HTR-8/SVneo (cell line): ENCODE measurements at regions not wholly inside any gene's neighbourhood (a gene's known extent, or its start where the extent isn't known, plus 50 kb on each side); places are given as distances from the start of the nearest gene placed in this dataset.
A peak's percentile ranks its signal among the peaks of the same experiment; 100 is the strongest.
"Not testable (repeated sequence)": the region's sequence is repeated elsewhere in the genome, so short reads cannot be mapped to it uniquely, and the experiment has no call there.

Experiments
- DNase-seq: peaks from one replicate; pipeline ENCODE4 v3.0.0; 2011; ENCODE audit warnings: low spot score, mixed read lengths; ENCODE audit not compliant: insufficient read length
- FAIRE-seq: peaks from 2 replicates; lab custom pipeline; 2011; peaks lifted over from hg19 to GRCh38; lab: Jason Lieb, UNC

- FAIRE-seq: no peak
- no peak for DNase-seq
Observed at GRCh38 chr3:21893242-21893641, 142.2 kb upstream of the ZNF385D start.

GRCh38 chr3:21894459-21895340, 143.7 kb upstream of the ZNF385D start:
- no peak for FAIRE-seq
- DNase-seq: peak; percentile 2

- FAIRE-seq (no peak), DNase-seq (no peak)
Observed at GRCh38 chr3:21898316-21898715, 147.3 kb upstream of the ZNF385D start.

GRCh38 chr3:21901484-21901883, 150.5 kb upstream of the ZNF385D start:
- FAIRE-seq (no peak), DNase-seq (no peak)

GRCh38 chr3:21902956-21903355, 151.9 kb upstream of the ZNF385D start:
- DNase-seq (no peak), FAIRE-seq (no peak)

- DNase-seq: no peak
- FAIRE-seq: no peak
Observed at GRCh38 chr3:21909096-21909495, 158.1 kb upstream of the ZNF385D start.

- DNase-seq (no peak), FAIRE-seq (no peak)
Observed at GRCh38 chr3:21912711-21913110, 161.7 kb upstream of the ZNF385D start.

GRCh38 chr3:21913791-21914190, 162.8 kb upstream of the ZNF385D start:
- FAIRE-seq: no peak
- DNase-seq: no peak

GRCh38 chr3:21914451-21914850, 163.4 kb upstream of the ZNF385D start:
- DNase-seq (no peak), FAIRE-seq (no peak)

GRCh38 chr3:21919383-21919782, 168.4 kb upstream of the ZNF385D start:
- DNase-seq (no peak), FAIRE-seq (no peak)

GRCh38 chr3:21920421-21920861, 169.4 kb upstream of the ZNF385D start:
- FAIRE-seq (no peak), DNase-seq (peak; percentile 2)

- FAIRE-seq, DNase-seq: not testable (repeated sequence)
Observed at GRCh38 chr3:21923156-21923555, 172.1 kb upstream of the ZNF385D start.

- FAIRE-seq (no peak), DNase-seq (no peak)
Observed at GRCh38 chr3:21927261-21927660, 176.3 kb upstream of the ZNF385D start.

GRCh38 chr3:21934591-21934990, 183.6 kb upstream of the ZNF385D start:
- FAIRE-seq: no peak
- no peak for DNase-seq

- DNase-seq: no peak
- FAIRE-seq: no peak
Observed at GRCh38 chr3:21936207-21936606, 185.2 kb upstream of the ZNF385D start.

- no peak for DNase-seq
- no peak for FAIRE-seq
Observed at GRCh38 chr3:21938267-21938681, 187.3 kb upstream of the ZNF385D start.

GRCh38 chr3:21942328-21942727, 191.3 kb upstream of the ZNF385D start:
- no peak for FAIRE-seq
- peak; percentile 34 for DNase-seq

GRCh38 chr3:21944251-21944650, 193.2 kb upstream of the ZNF385D start:
- FAIRE-seq: no peak
- DNase-seq: no peak

- FAIRE-seq (no peak), DNase-seq (no peak)
Observed at GRCh38 chr3:21952856-21953255, 201.8 kb upstream of the ZNF385D start.

- no peak for FAIRE-seq
- no peak for DNase-seq
Observed at GRCh38 chr3:21954709-21955108, 203.7 kb upstream of the ZNF385D start.

GRCh38 chr3:21955406-21955805, 204.4 kb upstream of the ZNF385D start:
- no peak for DNase-seq
- no peak for FAIRE-seq

- FAIRE-seq: no peak
- DNase-seq: no peak
Observed at GRCh38 chr3:21960033-21960432, 209.0 kb upstream of the ZNF385D start.
